GM23338 (cell line): ENCODE measurements at regions not wholly inside any gene's neighbourhood (a gene's known extent, or its start where the extent isn't known, plus 50 kb on each side); places are given as distances from the start of the nearest gene placed in this dataset.

Experiments used
- ATAC-seq: fragments of 200-7000 bp; cut with Tn5 transposase; 3 replicates; pipeline ENCODE4 v1.9.1; 2020
- DNase-seq: peaks from one replicate; pipeline ENCODE4 v3.0.0-alpha.2; 2015; ENCODE audit warnings: low spot score
- H2AFZ ChIP-seq: fragments of 200-600 bp; sonication (generic); 2 replicates; pipeline ENCODE4 v1.8.0; 2016; ENCODE audit warnings: antibody characterized with exemption, mild to moderate bottlenecking, moderate library complexity
- H3F3A ChIP-seq: fragments of 200-600 bp; sonication (generic); replicated peaks from 2 replicates; pipeline ENCODE4 v1.8.0; 2017; ENCODE audit warnings: antibody characterized with exemption, mixed run types, low read depth
- H3K27ac ChIP-seq: fragments of 200-600 bp; sonication (generic); 2 replicates; pipeline ENCODE4 v1.6.1; 2016; ENCODE audit warnings: low read depth
- H3K27me3 ChIP-seq: fragments of 200-600 bp; sonication (generic); 2 replicates; pipeline ENCODE4 v1.8.0; 2016; ENCODE audit warnings: mild to moderate bottlenecking, mixed run types, moderate library complexity; ENCODE audit not compliant: insufficient read depth
- H3K36me3 ChIP-seq: fragments of 200-600 bp; sonication (generic); 2 replicates; pipeline ENCODE4 v1.8.0; 2016; ENCODE audit warnings: mild to moderate bottlenecking; ENCODE audit not compliant: insufficient read depth
- H3K4me1 ChIP-seq: fragments of 200-600 bp; sonication (generic); 2 replicates; pipeline ENCODE4 v1.8.0; 2016; ENCODE audit warnings: mild to moderate bottlenecking, moderate library complexity; ENCODE audit not compliant: insufficient read depth
- H3K4me2 ChIP-seq: fragments of 200-600 bp; sonication (generic); 2 replicates; pipeline ENCODE4 v1.7.1; 2017; ENCODE audit warnings: mixed run types
- H3K4me3 ChIP-seq: fragments of 200-600 bp; sonication (generic); 2 replicates; pipeline ENCODE4 v1.6.1; 2016; ENCODE audit warnings: mixed run types
- H3K79me2 ChIP-seq: fragments of 200-600 bp; sonication (generic); replicated peaks from 2 replicates; pipeline ENCODE4 v1.8.0; 2017; ENCODE audit warnings: mild to moderate bottlenecking; ENCODE audit not compliant: insufficient read depth
- H3K9me2 ChIP-seq: fragments of 200-600 bp; sonication (generic); 2 replicates; pipeline ENCODE4 v1.8.0; 2017; ENCODE audit not compliant: insufficient read depth
- H4K20me1 ChIP-seq: fragments of 200-600 bp; sonication (generic); replicated peaks from 2 replicates; pipeline ENCODE4 v1.8.0; 2017; ENCODE audit warnings: mild to moderate bottlenecking; ENCODE audit not compliant: insufficient read depth
- H3K27ac Mint-ChIP-seq: 2 replicates; pipeline ENCODE4 v1.8.0; 2020; ENCODE audit warnings: inconsistent platforms, mild to moderate bottlenecking, moderate library complexity, mixed read lengths
- H3K27me3 Mint-ChIP-seq: 3 replicates; pipeline ENCODE4 v1.8.0; 2022; ENCODE audit warnings: low read depth, mild to moderate bottlenecking, moderate library complexity, mixed read lengths, inconsistent platforms; ENCODE audit not compliant: insufficient read depth, poor library complexity
- H3K36me3 Mint-ChIP-seq: 3 replicates; pipeline ENCODE4 v1.8.0; 2021; ENCODE audit warnings: low read depth, mild to moderate bottlenecking, inconsistent platforms, moderate library complexity, mixed read lengths
- H3K4me1 Mint-ChIP-seq: 3 replicates; pipeline ENCODE4 v1.8.0; 2020; ENCODE audit warnings: mild to moderate bottlenecking, inconsistent platforms, mixed read lengths
- H3K4me3 Mint-ChIP-seq: 3 replicates; pipeline ENCODE4 v1.8.0; 2021; ENCODE audit warnings: moderate library complexity, mild to moderate bottlenecking, inconsistent platforms, mixed read lengths
- H3K9me3 Mint-ChIP-seq: 3 replicates; pipeline ENCODE4 v1.8.0; 2020; ENCODE audit warnings: moderate library complexity, mild to moderate bottlenecking, inconsistent platforms, mixed read lengths
- POLR2AphosphoS5 ChIP-seq: IDR thresholded peaks from 2 replicates; pipeline ENCODE4 v1.6.1; 2016; ENCODE audit warnings: antibody characterized with exemption, low read depth
- STAT1 ChIP-seq: IDR thresholded peaks from one replicate; pipeline ENCODE4 v1.6.1; 2016; ENCODE audit warnings: antibody characterized with exemption; ENCODE audit not compliant: unreplicated experiment
- ZNF331 ChIP-seq: fragments of 250-450 bp; sonication (Bioruptor Pico); IDR thresholded peaks from 2 replicates; pipeline ENCODE4 v1.5.0; 2020; ENCODE audit warnings: low read depth, mild to moderate bottlenecking, moderate library complexity
- TF ChIP-seq, protein P1 (sequence below): IDR thresholded peaks from 2 replicates; pipeline ENCODE4 v1.6.1; 2016; ENCODE audit warnings: antibody characterized with exemption
- TF ChIP-seq, protein P2 (sequence below), 2 experiments: fragments of 200-600 bp in 1 of 2; sonication (generic) in 1 of 2; conservative IDR thresholded peaks; 2 replicates each; pipeline versions ENCODE4 v1.5.1 to v1.6.1; 2016 to 2017; ENCODE audit warnings: antibody characterized with exemption in 2 of 2, low read depth in 2 of 2, mild to moderate bottlenecking in 2 of 2, moderate library complexity in 1 of 2
- TF ChIP-seq, protein P3 (sequence below): IDR thresholded peaks from one replicate; pipeline ENCODE4 v1.6.1; 2018; ENCODE audit warnings: antibody characterized with exemption; ENCODE audit not compliant: unreplicated experiment
- TF ChIP-seq, protein P4 (sequence below): fragments of 250-450 bp; sonication (Bioruptor Pico); IDR thresholded peaks from 2 replicates; pipeline ENCODE4 v1.5.0; 2020; ENCODE audit warnings: mild to moderate bottlenecking, moderate library complexity

DNA sequence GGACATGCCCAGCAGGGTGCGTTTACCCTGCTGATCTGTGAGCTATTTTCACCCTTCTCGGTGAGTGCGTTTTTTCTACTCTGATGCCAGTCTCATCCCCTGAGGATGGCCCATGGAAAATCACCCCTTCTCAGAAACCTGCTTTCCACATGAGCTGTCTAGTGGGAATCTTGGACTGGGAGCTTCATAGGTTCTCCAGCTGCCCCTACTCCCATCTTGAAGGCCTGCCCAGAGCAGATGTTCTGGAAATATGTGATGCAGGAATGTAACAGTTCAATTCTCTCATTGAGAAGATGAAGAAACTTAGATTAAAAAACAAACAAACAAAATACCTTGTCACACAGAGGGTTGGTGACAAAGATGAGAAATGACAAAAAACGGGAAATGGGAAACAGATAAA, 146.9 kb upstream of the RAB11FIP2 start:
- peaks cover 6% of the 10 kb centered on the region; the same call in 1 of the 2 replicates for H3K9me2 ChIP-seq
- H2AFZ ChIP-seq: no peak overlapping the region
- DNase-seq (no peak), ATAC-seq (no peak)
- no peaks in the 10 kb centered on the region for H3K27me3 ChIP-seq
- H3K4me2 ChIP-seq: no peak overlapping the region
- H3K27ac Mint-ChIP-seq: no peak overlapping the region
- TF ChIP-seq STAT1: no peak
- TF ChIP-seq, protein P1, sequence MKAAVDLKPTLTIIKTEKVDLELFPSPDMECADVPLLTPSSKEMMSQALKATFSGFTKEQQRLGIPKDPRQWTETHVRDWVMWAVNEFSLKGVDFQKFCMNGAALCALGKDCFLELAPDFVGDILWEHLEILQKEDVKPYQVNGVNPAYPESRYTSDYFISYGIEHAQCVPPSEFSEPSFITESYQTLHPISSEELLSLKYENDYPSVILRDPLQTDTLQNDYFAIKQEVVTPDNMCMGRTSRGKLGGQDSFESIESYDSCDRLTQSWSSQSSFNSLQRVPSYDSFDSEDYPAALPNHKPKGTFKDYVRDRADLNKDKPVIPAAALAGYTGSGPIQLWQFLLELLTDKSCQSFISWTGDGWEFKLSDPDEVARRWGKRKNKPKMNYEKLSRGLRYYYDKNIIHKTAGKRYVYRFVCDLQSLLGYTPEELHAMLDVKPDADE: no peak
- TF ChIP-seq, protein P2, sequence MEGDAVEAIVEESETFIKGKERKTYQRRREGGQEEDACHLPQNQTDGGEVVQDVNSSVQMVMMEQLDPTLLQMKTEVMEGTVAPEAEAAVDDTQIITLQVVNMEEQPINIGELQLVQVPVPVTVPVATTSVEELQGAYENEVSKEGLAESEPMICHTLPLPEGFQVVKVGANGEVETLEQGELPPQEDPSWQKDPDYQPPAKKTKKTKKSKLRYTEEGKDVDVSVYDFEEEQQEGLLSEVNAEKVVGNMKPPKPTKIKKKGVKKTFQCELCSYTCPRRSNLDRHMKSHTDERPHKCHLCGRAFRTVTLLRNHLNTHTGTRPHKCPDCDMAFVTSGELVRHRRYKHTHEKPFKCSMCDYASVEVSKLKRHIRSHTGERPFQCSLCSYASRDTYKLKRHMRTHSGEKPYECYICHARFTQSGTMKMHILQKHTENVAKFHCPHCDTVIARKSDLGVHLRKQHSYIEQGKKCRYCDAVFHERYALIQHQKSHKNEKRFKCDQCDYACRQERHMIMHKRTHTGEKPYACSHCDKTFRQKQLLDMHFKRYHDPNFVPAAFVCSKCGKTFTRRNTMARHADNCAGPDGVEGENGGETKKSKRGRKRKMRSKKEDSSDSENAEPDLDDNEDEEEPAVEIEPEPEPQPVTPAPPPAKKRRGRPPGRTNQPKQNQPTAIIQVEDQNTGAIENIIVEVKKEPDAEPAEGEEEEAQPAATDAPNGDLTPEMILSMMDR (conservative IDR thresholded peaks at IDR 0.05; ENCODE audit: low read depth in 2 of 2): no peak
- no peak for TF ChIP-seq ZNF331
- no peaks in the 10 kb centered on the region for H4K20me1 ChIP-seq
- no peaks in the 10 kb centered on the region for H3K4me1 Mint-ChIP-seq
- no peak overlapping the region for H3K4me3 Mint-ChIP-seq
- H3K4me3 ChIP-seq: no peak overlapping the region
- H3K79me2 ChIP-seq: no peaks in the 10 kb centered on the region
- H3K27me3 Mint-ChIP-seq: peaks cover 4% of the 10 kb centered on the region
- no peaks in the 10 kb centered on the region for H3K36me3 ChIP-seq
- H3K9me3 Mint-ChIP-seq: no peaks in the 10 kb centered on the region
- H3K4me1 ChIP-seq: no peaks in the 10 kb centered on the region
- no peaks in the 10 kb centered on the region for H3K36me3 Mint-ChIP-seq
- no peaks in the 10 kb centered on the region for H3F3A ChIP-seq
- no peak overlapping the region for H3K27ac ChIP-seq

DNA sequence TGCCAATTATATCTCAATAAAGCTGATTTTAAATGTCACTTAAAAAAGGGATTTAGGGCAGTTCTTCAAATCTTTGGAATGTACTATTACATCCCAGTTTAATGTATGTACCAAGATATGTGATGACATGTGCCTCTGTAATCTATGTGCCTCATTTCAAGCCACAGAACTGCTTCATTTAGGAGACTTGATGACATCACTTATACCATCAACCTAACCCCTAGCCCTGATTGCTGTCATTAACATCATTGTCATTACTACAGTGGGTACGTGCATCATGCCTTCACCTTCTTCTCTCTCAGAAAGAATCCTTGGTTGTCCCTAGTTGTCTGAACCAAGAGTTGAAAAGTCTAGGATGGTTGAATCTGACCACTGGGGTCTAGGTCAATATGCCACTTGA, 134.3 kb upstream of the RAB11FIP2 start:
- Histone ChIP-seq H3K27ac (no peak overlapping the region), H3K27me3 (no peaks in the 10 kb centered on the region), H3K9me2 (peaks cover 4% of the 10 kb centered on the region; the same call in 1 of the 2 replicates), H4K20me1 (no peaks in the 10 kb centered on the region), H3K4me3 (no peak overlapping the region), H3K36me3 (no peaks in the 10 kb centered on the region), H3K4me1 (no peaks in the 10 kb centered on the region), H3F3A (no peaks in the 10 kb centered on the region), H3K79me2 (no peaks in the 10 kb centered on the region), H3K4me2 (no peak overlapping the region), H2AFZ (no peak overlapping the region)
- H3K27ac Mint-ChIP-seq: no peak overlapping the region
- H3K36me3 Mint-ChIP-seq: no peaks in the 10 kb centered on the region
- H3K27me3 Mint-ChIP-seq: peaks cover 2% of the 10 kb centered on the region
- no peak for DNase-seq
- H3K9me3 Mint-ChIP-seq: peaks cover 8% of the 10 kb centered on the region; the same call in 2 of the 3 replicates
- no peak overlapping the region for H3K4me3 Mint-ChIP-seq
- H3K4me1 Mint-ChIP-seq: no peaks in the 10 kb centered on the region
- no peak for ATAC-seq
- TF ChIP-seq, protein P3, sequence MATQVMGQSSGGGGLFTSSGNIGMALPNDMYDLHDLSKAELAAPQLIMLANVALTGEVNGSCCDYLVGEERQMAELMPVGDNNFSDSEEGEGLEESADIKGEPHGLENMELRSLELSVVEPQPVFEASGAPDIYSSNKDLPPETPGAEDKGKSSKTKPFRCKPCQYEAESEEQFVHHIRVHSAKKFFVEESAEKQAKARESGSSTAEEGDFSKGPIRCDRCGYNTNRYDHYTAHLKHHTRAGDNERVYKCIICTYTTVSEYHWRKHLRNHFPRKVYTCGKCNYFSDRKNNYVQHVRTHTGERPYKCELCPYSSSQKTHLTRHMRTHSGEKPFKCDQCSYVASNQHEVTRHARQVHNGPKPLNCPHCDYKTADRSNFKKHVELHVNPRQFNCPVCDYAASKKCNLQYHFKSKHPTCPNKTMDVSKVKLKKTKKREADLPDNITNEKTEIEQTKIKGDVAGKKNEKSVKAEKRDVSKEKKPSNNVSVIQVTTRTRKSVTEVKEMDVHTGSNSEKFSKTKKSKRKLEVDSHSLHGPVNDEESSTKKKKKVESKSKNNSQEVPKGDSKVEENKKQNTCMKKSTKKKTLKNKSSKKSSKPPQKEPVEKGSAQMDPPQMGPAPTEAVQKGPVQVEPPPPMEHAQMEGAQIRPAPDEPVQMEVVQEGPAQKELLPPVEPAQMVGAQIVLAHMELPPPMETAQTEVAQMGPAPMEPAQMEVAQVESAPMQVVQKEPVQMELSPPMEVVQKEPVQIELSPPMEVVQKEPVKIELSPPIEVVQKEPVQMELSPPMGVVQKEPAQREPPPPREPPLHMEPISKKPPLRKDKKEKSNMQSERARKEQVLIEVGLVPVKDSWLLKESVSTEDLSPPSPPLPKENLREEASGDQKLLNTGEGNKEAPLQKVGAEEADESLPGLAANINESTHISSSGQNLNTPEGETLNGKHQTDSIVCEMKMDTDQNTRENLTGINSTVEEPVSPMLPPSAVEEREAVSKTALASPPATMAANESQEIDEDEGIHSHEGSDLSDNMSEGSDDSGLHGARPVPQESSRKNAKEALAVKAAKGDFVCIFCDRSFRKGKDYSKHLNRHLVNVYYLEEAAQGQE: no peak
- TF ChIP-seq, protein P4, sequence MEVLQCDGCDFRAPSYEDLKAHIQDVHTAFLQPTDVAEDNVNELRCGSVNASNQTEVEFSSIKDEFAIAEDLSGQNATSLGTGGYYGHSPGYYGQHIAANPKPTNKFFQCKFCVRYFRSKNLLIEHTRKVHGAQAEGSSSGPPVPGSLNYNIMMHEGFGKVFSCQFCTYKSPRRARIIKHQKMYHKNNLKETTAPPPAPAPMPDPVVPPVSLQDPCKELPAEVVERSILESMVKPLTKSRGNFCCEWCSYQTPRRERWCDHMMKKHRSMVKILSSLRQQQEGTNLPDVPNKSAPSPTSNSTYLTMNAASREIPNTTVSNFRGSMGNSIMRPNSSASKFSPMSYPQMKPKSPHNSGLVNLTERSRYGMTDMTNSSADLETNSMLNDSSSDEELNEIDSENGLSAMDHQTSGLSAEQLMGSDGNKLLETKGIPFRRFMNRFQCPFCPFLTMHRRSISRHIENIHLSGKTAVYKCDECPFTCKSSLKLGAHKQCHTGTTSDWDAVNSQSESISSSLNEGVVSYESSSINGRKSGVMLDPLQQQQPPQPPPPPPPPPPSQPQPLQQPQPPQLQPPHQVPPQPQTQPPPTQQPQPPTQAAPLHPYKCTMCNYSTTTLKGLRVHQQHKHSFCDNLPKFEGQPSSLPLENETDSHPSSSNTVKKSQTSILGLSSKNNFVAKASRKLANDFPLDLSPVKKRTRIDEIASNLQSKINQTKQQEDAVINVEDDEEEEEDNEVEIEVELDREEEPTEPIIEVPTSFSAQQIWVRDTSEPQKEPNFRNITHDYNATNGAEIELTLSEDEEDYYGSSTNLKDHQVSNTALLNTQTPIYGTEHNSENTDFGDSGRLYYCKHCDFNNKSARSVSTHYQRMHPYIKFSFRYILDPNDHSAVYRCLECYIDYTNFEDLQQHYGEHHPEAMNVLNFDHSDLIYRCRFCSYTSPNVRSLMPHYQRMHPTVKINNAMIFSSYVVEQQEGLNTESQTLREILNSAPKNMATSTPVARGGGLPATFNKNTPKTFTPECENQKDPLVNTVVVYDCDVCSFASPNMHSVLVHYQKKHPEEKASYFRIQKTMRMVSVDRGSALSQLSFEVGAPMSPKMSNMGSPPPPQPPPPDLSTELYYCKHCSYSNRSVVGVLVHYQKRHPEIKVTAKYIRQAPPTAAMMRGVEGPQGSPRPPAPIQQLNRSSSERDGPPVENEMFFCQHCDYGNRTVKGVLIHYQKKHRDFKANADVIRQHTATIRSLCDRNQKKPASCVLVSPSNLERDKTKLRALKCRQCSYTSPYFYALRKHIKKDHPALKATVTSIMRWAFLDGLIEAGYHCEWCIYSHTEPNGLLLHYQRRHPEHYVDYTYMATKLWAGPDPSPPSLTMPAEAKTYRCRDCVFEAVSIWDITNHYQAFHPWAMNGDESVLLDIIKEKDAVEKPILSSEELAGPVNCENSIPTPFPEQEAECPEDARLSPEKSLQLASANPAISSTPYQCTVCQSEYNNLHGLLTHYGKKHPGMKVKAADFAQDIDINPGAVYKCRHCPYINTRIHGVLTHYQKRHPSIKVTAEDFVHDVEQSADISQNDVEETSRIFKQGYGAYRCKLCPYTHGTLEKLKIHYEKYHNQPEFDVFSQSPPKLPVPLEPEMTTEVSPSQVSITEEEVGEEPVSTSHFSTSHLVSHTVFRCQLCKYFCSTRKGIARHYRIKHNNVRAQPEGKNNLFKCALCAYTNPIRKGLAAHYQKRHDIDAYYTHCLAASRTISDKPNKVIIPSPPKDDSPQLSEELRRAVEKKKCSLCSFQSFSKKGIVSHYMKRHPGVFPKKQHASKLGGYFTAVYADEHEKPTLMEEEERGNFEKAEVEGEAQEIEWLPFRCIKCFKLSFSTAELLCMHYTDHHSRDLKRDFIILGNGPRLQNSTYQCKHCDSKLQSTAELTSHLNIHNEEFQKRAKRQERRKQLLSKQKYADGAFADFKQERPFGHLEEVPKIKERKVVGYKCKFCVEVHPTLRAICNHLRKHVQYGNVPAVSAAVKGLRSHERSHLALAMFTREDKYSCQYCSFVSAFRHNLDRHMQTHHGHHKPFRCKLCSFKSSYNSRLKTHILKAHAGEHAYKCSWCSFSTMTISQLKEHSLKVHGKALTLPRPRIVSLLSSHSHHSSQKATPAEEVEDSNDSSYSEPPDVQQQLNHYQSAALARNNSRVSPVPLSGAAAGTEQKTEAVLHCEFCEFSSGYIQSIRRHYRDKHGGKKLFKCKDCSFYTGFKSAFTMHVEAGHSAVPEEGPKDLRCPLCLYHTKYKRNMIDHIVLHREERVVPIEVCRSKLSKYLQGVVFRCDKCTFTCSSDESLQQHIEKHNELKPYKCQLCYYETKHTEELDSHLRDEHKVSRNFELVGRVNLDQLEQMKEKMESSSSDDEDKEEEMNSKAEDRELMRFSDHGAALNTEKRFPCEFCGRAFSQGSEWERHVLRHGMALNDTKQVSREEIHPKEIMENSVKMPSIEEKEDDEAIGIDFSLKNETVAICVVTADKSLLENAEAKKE (CRISPR knock-in tag): no peak
- TF ChIP-seq STAT1 (no peak), POLR2AphosphoS5 (no peak)
